Loucy (cell line): ENCODE measurements at regions not wholly inside any gene's neighbourhood (a gene's known extent, or its start where the extent isn't known, plus 50 kb on each side); places are given as distances from the start of the nearest gene placed in this dataset.

Source experiments
- EZH2phosphoT487 ChIP-seq: fragments of 200-600 bp; IDR thresholded peaks from 2 replicates; pipeline ENCODE4 v1.6.1; 2018; ENCODE audit warnings: antibody characterized with exemption, mild to moderate bottlenecking, moderate library complexity, borderline replicate concordance
- TF ChIP-seq, protein P1 (sequence below): fragments of 200-600 bp; sonication (generic); conservative IDR thresholded peaks from 2 replicates; pipeline ENCODE4 v1.5.1; 2014; ENCODE audit warnings: mild to moderate bottlenecking, antibody characterized with exemption, low read length

DNA sequence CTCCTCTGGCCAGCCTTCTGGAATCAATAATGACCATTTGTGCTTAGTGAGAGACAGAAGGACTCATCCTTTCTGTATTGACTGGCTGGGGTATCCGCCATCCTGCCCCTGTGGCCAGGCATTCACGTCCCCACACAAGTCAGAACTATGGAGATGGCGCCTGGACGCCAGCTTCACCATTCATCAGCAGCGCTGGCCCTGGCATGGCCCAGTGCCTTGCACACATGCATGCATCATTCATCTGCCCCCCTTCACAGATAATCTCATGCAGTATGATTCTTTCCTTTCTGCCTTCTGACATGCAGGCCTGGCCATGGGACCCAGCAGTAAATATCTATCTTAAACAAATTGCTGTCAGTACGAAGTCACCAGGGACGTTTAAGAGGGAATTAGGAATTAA is 114.8 kb upstream of the MKI67 start:
- TF ChIP-seq, protein P1, sequence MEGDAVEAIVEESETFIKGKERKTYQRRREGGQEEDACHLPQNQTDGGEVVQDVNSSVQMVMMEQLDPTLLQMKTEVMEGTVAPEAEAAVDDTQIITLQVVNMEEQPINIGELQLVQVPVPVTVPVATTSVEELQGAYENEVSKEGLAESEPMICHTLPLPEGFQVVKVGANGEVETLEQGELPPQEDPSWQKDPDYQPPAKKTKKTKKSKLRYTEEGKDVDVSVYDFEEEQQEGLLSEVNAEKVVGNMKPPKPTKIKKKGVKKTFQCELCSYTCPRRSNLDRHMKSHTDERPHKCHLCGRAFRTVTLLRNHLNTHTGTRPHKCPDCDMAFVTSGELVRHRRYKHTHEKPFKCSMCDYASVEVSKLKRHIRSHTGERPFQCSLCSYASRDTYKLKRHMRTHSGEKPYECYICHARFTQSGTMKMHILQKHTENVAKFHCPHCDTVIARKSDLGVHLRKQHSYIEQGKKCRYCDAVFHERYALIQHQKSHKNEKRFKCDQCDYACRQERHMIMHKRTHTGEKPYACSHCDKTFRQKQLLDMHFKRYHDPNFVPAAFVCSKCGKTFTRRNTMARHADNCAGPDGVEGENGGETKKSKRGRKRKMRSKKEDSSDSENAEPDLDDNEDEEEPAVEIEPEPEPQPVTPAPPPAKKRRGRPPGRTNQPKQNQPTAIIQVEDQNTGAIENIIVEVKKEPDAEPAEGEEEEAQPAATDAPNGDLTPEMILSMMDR, result no peak
- no peak for TF ChIP-seq EZH2phosphoT487
